B cell (primary cell): ENCODE measurements at regions not wholly inside any gene's neighbourhood (a gene's known extent, or its start where the extent isn't known, plus 50 kb on each side); places are given as distances from the start of the nearest gene placed in this dataset.

Source experiments
- ATAC-seq: fragments of 200-7000 bp; cut with Tn5 transposase; one replicate; pipeline ENCODE4 v1.10.0; 2021; ENCODE audit warnings: low read depth, mild to moderate bottlenecking, moderate number of reproducible peaks, moderate library complexity
- CTCF ChIA-PET: fragments of 350-600 bp; sonication (Branson Sonifier 250); formaldehyde crosslinking; loops from one replicate; lab custom pipeline; 2021; ENCODE audit warnings: antibody characterized with exemption, inconsistent platforms; lab: Charles Lee
- POLR2A ChIA-PET: fragments of 350-600 bp; sonication (Branson Sonifier 250); formaldehyde crosslinking; loops from one replicate; lab custom pipeline; 2021; ENCODE audit warnings: antibody characterized with exemption; lab: Charles Lee
- DNase-seq: peaks from one replicate; pipeline ENCODE4 v3.0.0; 2013
- H2AFZ ChIP-seq: 2 replicates; pipeline ENCODE4 v1.6.1; 2012; ENCODE audit warnings: mild to moderate bottlenecking, low read depth, low read length; ENCODE audit not compliant: insufficient read depth, poor library complexity, severe bottlenecking
- H3K27ac ChIP-seq, 2 donors: 1 replicate in 1 of 2; 2 replicates in 1 of 2; pipeline ENCODE4 v1.5.1; 2012 to 2013; ENCODE audit warnings: low read length in 2 of 2, mild to moderate bottlenecking in 2 of 2, moderate library complexity in 1 of 2
- H3K27me3 ChIP-seq, 4 experiments: fragments of 200-600 bp in 1 of 4; sonication (generic) in 1 of 4; replicated peaks in 1 of 4; 1 replicate in 2 of 4; 2 replicates in 2 of 4; pipeline versions ENCODE4 v1.6.1 to v1.7.0; 2013 to 2016; ENCODE audit warnings: low read length in 3 of 4, mild to moderate bottlenecking in 2 of 4, mixed read lengths in 1 of 4, moderate library complexity in 1 of 4; ENCODE audit not compliant: insufficient read depth in 4 of 4, control insufficient read depth in 3 of 4; ENCODE audit errors: control extremely low read depth in 1 of 4
- H3K36me3 ChIP-seq, 2 experiments: replicated peaks in 1 of 2; 1 replicate in 1 of 2; 2 replicates in 1 of 2; pipeline versions ENCODE4 v1.6.1 to v1.7.1; 2013; ENCODE audit warnings: low read length in 1 of 2; ENCODE audit not compliant: insufficient read depth in 2 of 2, control insufficient read depth in 1 of 2; ENCODE audit errors: control extremely low read depth in 1 of 2, extremely low read depth in 1 of 2
- H3K4me1 ChIP-seq, 2 donors: fragments of 200-600 bp in 1 of 2; sonication (generic) in 1 of 2; 1 replicate in 1 of 2; 2 replicates in 1 of 2; pipeline versions ENCODE4 v1.5.1 to v1.6.1; 2013 to 2017; ENCODE audit warnings: low read length in 2 of 2; ENCODE audit not compliant: control insufficient read depth in 2 of 2, insufficient read depth in 2 of 2
- H3K4me2 ChIP-seq: replicated peaks from 2 replicates; pipeline ENCODE3; 2012; ENCODE audit warnings: mild to moderate bottlenecking, low read depth, low read length; ENCODE audit not compliant: poor library complexity, severe bottlenecking
- H3K4me3 ChIP-seq, 5 experiments: fragments of 200-600 bp in 1 of 5; sonication (generic) in 1 of 5; 1 replicate in 3 of 5; 2 replicates in 2 of 5; pipeline versions ENCODE4 v1.5.1 to v1.7.0; 2011 to 2016; ENCODE audit warnings: low read length in 4 of 5, mild to moderate bottlenecking in 4 of 5, low read depth in 2 of 5, control low read depth in 1 of 5, moderate library complexity in 1 of 5; ENCODE audit not compliant: insufficient read depth in 1 of 5; ENCODE audit errors: control extremely low read depth in 1 of 5, extremely low read depth in 1 of 5
- H3K79me2 ChIP-seq: fragments of 200-600 bp; sonication (generic); one replicate; pipeline ENCODE4 v1.6.0; 2016; ENCODE audit warnings: low read length; ENCODE audit not compliant: control insufficient read depth, insufficient read depth
- H3K9ac ChIP-seq: fragments of 200-600 bp; sonication (generic); 2 replicates; pipeline ENCODE4 v1.6.1; 2017; ENCODE audit warnings: mild to moderate bottlenecking, low read length, moderate library complexity
- H3K9me3 ChIP-seq, 3 donors: one replicate each; pipeline versions ENCODE4 v1.6.1 to v1.7.1; 2013; ENCODE audit warnings: low read length in 2 of 3; ENCODE audit not compliant: control insufficient read depth in 2 of 3, insufficient read depth in 1 of 3; ENCODE audit errors: control extremely low read depth in 1 of 3
- H4K20me1 ChIP-seq: 2 replicates; pipeline ENCODE4 v1.6.0; 2012; ENCODE audit warnings: mild to moderate bottlenecking, low read length; ENCODE audit not compliant: insufficient read depth, control insufficient read depth, poor library complexity, severe bottlenecking
- H3K27ac Mint-ChIP-seq: one replicate; pipeline ENCODE4 v1.8.0; 2021; ENCODE audit warnings: mixed read lengths
- H3K27me3 Mint-ChIP-seq: one replicate; pipeline ENCODE4 v1.8.0; 2021; ENCODE audit warnings: mixed read lengths
- H3K4me1 Mint-ChIP-seq: one replicate; pipeline ENCODE4 v1.8.0; 2021; ENCODE audit warnings: mixed read lengths
- H3K4me3 Mint-ChIP-seq: one replicate; pipeline ENCODE4 v1.8.0; 2021; ENCODE audit warnings: mixed read lengths
- H3K9me3 Mint-ChIP-seq: one replicate; pipeline ENCODE4 v1.8.0; 2022; ENCODE audit warnings: mixed read lengths; ENCODE audit not compliant: insufficient read depth
- EZH2 ChIP-seq: IDR thresholded peaks from 2 replicates; pipeline ENCODE4 v1.6.1; 2012; ENCODE audit warnings: borderline replicate concordance, low read depth, mild to moderate bottlenecking, moderate library complexity, low read length; ENCODE audit not compliant: insufficient read depth, poor library complexity, severe bottlenecking
- WGBS: methylation state at CpG from one replicate; pipeline ENCODE4 v1.1.5; 2013; ENCODE audit warnings: missing lambda C conversion rate; ENCODE audit not compliant: insufficient coverage; 5-methylcytosine and 5-hydroxymethylcytosine counted together
- intact Hi-C: fragments of 100-400 bp; cut with micrococcal nuclease; formaldehyde crosslinking; loops from one replicate; pipeline ENCODE4 v1.10.0; 2022
- TF ChIP-seq, protein P1 (sequence below): fragments of 200-600 bp; IDR thresholded peaks from one replicate; pipeline ENCODE4 v1.8.0; 2022; ENCODE audit warnings: antibody characterized with exemption, mild to moderate bottlenecking

GRCh38 chr3:13950042-13950441 is 70.2 kb upstream of the WNT7A start:
- ChIA-PET CTCF (no interaction called here), POLR2A (no interaction called here)
- Histone ChIP-seq H3K79me2 (no peaks in the 10 kb centered on the region), H3K9ac (no peak overlapping the region), H4K20me1 (no peaks in the 10 kb centered on the region), H3K9me3 (peaks cover 0 to 9% (median 5%) of the 10 kb centered on the region in 3 donors), H3K4me1 (no peaks in the 10 kb centered on the region), H3K4me2 (no peak overlapping the region), H3K27ac (no peak overlapping the region), H2AFZ (no peak overlapping the region), H3K36me3 (no peaks in the 10 kb centered on the region), H3K27me3 (peaks cover 0 to 20% (median 0%) of the 10 kb centered on the region in 4 experiments), H3K4me3 (no peak overlapping the region)
- TF ChIP-seq, protein P1, sequence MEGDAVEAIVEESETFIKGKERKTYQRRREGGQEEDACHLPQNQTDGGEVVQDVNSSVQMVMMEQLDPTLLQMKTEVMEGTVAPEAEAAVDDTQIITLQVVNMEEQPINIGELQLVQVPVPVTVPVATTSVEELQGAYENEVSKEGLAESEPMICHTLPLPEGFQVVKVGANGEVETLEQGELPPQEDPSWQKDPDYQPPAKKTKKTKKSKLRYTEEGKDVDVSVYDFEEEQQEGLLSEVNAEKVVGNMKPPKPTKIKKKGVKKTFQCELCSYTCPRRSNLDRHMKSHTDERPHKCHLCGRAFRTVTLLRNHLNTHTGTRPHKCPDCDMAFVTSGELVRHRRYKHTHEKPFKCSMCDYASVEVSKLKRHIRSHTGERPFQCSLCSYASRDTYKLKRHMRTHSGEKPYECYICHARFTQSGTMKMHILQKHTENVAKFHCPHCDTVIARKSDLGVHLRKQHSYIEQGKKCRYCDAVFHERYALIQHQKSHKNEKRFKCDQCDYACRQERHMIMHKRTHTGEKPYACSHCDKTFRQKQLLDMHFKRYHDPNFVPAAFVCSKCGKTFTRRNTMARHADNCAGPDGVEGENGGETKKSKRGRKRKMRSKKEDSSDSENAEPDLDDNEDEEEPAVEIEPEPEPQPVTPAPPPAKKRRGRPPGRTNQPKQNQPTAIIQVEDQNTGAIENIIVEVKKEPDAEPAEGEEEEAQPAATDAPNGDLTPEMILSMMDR: no peak
- no peak for TF ChIP-seq EZH2
- no peak overlapping the region for H3K4me3 Mint-ChIP-seq
- DNase-seq: no peak
- ATAC-seq: no peak
- WGBS: 67% methylated on average over 1 of the region's 1 CpG
- peaks cover 4% of the 10 kb centered on the region for H3K27me3 Mint-ChIP-seq
- intact Hi-C loops: no loop called here
- no peak overlapping the region for H3K27ac Mint-ChIP-seq
- no peaks in the 10 kb centered on the region for H3K4me1 Mint-ChIP-seq
- peaks cover 17% of the 10 kb centered on the region for H3K9me3 Mint-ChIP-seq

DNA sequence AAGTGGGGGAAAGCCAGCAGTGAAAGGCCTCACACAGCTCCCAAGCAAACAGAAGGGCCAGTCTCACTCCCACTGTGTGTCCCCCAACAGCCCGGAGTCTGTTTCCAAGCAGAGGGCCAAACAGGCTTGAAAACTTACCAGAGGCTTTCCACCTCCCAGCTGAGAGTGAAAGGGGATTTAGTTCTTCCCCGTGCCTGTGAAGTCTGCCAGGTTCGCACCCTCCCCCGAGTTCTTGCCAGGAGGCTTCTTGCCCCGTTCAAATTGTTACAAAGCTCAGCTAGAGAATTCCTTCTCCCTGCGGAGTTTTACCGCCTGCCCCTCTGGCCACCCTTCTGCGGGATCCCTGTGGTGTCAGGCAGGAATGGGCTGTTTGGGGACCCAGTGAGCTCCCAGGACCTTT is 68.0 kb upstream of the WNT7A start:
- POLR2A ChIA-PET: no interaction called here
- Histone ChIP-seq H4K20me1 (no peaks in the 10 kb centered on the region), H3K4me2 (no peak overlapping the region), H3K9me3 (peaks cover 0 to 9% (median 5%) of the 10 kb centered on the region in 3 donors), H3K27me3 (peaks cover 0 to 20% (median 0%) of the 10 kb centered on the region in 4 experiments), H3K9ac (no peak overlapping the region), H2AFZ (no peak overlapping the region), H3K4me3 (no peak overlapping the region), H3K4me1 (no peaks in the 10 kb centered on the region), H3K27ac (no peak overlapping the region), H3K79me2 (no peaks in the 10 kb centered on the region), H3K36me3 (no peaks in the 10 kb centered on the region)
- CTCF ChIA-PET: no interaction called here
- DNase-seq (no peak), ATAC-seq (no peak)
- peaks cover 17% of the 10 kb centered on the region for H3K9me3 Mint-ChIP-seq
- no peaks in the 10 kb centered on the region for H3K4me1 Mint-ChIP-seq
- WGBS: 57% methylated on average over 7 of the region's 8 CpGs
- intact Hi-C loops: no loop called here
- H3K27ac Mint-ChIP-seq: no peak overlapping the region
- H3K27me3 Mint-ChIP-seq: peaks cover 4% of the 10 kb centered on the region
- no peak overlapping the region for H3K4me3 Mint-ChIP-seq
- no peak for TF ChIP-seq EZH2
- TF ChIP-seq, protein P1: no peak
